ENCODE measurements at regions not wholly inside any gene's neighbourhood (a gene's known extent, or its start where the extent isn't known, plus 50 kb on each side); places are given as distances from the start of the nearest gene placed in this dataset.

GRCh38 chr7:40979296-40979695, 723.6 kb downstream of the INHBA start:
- TF ChIP-seq RAD21 (IDR thresholded peaks at IDR 0.05; ENCODE audit: low read length): no peak
- TF ChIP-seq CTCF (IDR thresholded peaks at IDR 0.05): no peak
- no peak for TF ChIP-seq REST (IDR thresholded peaks at IDR 0.05; ENCODE audit: low read depth, low read length)
- no peak for TF ChIP-seq RXRA (IDR thresholded peaks at IDR 0.05; ENCODE audit: borderline replicate concordance, low read depth)
- TF ChIP-seq NFIC (IDR thresholded peaks at IDR 0.05; ENCODE audit: borderline replicate concordance): no peak
- no peak for TF ChIP-seq YY1 (IDR thresholded peaks at IDR 0.05; ENCODE audit: low read depth)

Data from SK-N-SH (cell line).